ENCODE measurements at regions not wholly inside any gene's neighbourhood (a gene's known extent, or its start where the extent isn't known, plus 50 kb on each side); places are given as distances from the start of the nearest gene placed in this dataset.

- Histone ChIP-seq H3K4me1 (ENCODE audit: control insufficient read depth in 2 of 2, insufficient read depth in 2 of 2, low read length in 1 of 2) (no peaks in the 10 kb centered on the region), H3K9me3 (ENCODE audit: control insufficient read depth in 2 of 2, insufficient read depth in 1 of 2, low read depth in 1 of 2, low read length in 1 of 2) (no peaks in the 10 kb centered on the region), H3K36me3 (ENCODE audit: control insufficient read depth in 2 of 2, insufficient read depth in 2 of 2, low read length in 1 of 2) (no peaks in the 10 kb centered on the region), H3K27ac (ENCODE audit: low read depth in 2 of 2, low read length in 1 of 2) (no peak overlapping the region), H3K27me3 (ENCODE audit: control insufficient read depth in 1 of 2, insufficient read depth in 2 of 2, low read length in 2 of 2) (no peaks in the 10 kb centered on the region), H3K4me3 (ENCODE audit: low read depth in 1 of 2, low read length in 2 of 2) (no peak overlapping the region)
- WGBS, 2 donors = 88 to 90% methylated on average over 4 of the region's 4 CpGs
Observed at GRCh38 chr1:48164571-48164970, 57.9 kb upstream of the SLC5A9 start.

DNA sequence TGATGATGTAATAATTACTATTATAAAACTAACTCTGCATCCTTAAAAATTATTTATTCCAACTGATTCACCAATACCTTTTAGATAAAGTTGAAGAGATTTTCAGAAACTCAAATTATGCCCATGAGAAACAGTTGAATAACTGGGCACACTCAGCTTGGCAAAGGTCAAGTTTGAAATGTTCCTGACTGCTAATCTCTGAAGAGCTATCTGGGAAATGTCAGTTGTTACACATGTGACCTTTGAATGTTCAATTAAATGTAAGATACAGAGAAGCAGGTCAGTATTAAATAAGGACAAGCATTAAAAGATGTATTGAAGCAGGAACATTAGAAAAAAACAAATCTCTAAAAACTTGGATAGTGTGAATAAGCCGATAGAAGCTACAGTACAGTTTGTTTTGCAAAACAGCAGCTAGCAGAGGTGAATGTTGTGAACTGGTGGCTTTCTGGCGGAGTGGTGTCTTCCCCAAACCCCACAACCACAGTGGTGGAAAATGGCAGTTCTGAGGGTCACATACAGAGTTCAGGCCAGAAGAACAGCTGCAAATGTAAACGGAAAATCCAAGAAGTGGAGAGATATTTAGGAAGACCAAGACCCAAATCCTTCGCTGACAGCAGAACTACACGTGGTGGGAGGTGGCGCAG, 61.9 kb upstream of the SLC5A9 start:
- H3K9me3 ChIP-seq (ENCODE audit: control insufficient read depth in 2 of 2, insufficient read depth in 1 of 2, low read depth in 1 of 2, low read length in 1 of 2) = no peaks in the 10 kb centered on the region

GRCh38 chr1:48139275-48139674, 83.2 kb upstream of the SLC5A9 start:
- H3K9me3 ChIP-seq (ENCODE audit: control insufficient read depth in 2 of 2, insufficient read depth in 1 of 2, low read depth in 1 of 2, low read length in 1 of 2) = peaks cover 2 to 3% of the 10 kb centered on the region in 2 donors
- H3K4me3 ChIP-seq (ENCODE audit: low read depth in 1 of 2, low read length in 2 of 2) = no peak overlapping the region
- no peaks in the 10 kb centered on the region for H3K27me3 ChIP-seq (ENCODE audit: control insufficient read depth in 1 of 2, insufficient read depth in 2 of 2, low read length in 2 of 2)
- no peaks in the 10 kb centered on the region for H3K4me1 ChIP-seq (ENCODE audit: control insufficient read depth in 2 of 2, insufficient read depth in 2 of 2, low read length in 1 of 2)
- 69 to 74% methylated on average over 2 of the region's 2 CpGs for WGBS, 2 donors
- no peak overlapping the region for H3K27ac ChIP-seq (ENCODE audit: low read depth in 2 of 2, low read length in 1 of 2)
- no peaks in the 10 kb centered on the region for H3K36me3 ChIP-seq (ENCODE audit: control insufficient read depth in 2 of 2, insufficient read depth in 2 of 2, low read length in 1 of 2)

More for the DNA sequence above, 61.9 kb upstream of the SLC5A9 start:
- H3K27ac ChIP-seq (ENCODE audit: low read depth in 2 of 2, low read length in 1 of 2) = no peak overlapping the region
- no peak overlapping the region for H3K4me3 ChIP-seq (ENCODE audit: low read depth in 1 of 2, low read length in 2 of 2)
- H3K36me3 ChIP-seq (ENCODE audit: control insufficient read depth in 2 of 2, insufficient read depth in 2 of 2, low read length in 1 of 2) = no peaks in the 10 kb centered on the region
- WGBS, 2 donors = 60 to 75% methylated on average over 6 of the region's 6 CpGs
- H3K4me1 ChIP-seq (ENCODE audit: control insufficient read depth in 2 of 2, insufficient read depth in 2 of 2, low read length in 1 of 2) = no peaks in the 10 kb centered on the region
- no peaks in the 10 kb centered on the region for H3K27me3 ChIP-seq (ENCODE audit: control insufficient read depth in 1 of 2, insufficient read depth in 2 of 2, low read length in 2 of 2)

DNA sequence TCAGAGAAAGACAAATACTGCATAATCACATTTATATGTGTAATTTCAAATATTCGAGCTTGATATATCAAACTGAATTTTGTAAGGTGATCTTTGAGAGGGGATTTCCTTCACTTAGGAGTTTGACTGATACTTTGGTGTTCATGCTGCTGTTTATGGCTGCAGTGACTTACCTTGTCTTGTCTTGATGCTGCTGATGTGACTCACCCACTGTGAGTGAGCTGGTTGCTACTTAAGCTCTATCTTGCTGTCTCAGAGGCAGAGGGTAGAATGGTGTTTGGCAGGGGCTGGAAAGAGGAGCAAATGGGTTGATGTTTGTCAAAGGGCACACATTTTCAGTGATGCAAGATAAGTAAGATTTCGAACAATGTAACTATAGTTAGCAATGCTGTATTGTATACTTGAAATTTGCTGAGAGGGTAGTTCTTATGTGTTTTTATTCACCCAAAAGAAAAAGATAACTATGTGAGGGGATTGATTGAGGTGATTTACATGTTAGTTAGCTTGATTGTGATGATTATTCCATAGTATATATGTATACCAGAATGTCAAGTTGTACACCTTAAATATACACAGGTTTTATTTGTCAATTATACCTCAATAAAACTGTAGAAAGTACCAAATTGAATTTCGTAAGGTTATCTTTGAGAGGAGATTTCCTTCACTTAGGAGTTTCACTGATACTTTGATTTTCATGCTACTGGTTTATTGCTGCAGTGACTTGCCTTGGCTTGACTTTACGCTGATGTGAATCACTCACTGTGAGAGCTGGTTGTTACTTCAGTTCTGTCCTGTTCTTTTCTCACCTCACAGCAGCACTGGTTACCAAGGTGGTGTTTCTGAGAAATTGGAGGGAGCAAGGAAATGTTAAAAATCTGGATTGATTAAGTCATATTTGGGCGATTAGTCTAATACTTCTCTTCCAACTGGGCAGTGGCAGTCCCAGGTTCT, 94.5 kb upstream of the SLC5A9 start:
- Histone ChIP-seq H3K9me3 (ENCODE audit: control insufficient read depth in 2 of 2, insufficient read depth in 1 of 2, low read depth in 1 of 2, low read length in 1 of 2) (no peaks in the 10 kb centered on the region), H3K27me3 (ENCODE audit: control insufficient read depth in 1 of 2, insufficient read depth in 2 of 2, low read length in 2 of 2) (no peaks in the 10 kb centered on the region), H3K4me1 (ENCODE audit: control insufficient read depth in 2 of 2, insufficient read depth in 2 of 2, low read length in 1 of 2) (no peaks in the 10 kb centered on the region), H3K36me3 (ENCODE audit: control insufficient read depth in 2 of 2, insufficient read depth in 2 of 2, low read length in 1 of 2) (no peaks in the 10 kb centered on the region), H3K4me3 (ENCODE audit: low read depth in 1 of 2, low read length in 2 of 2) (no peak overlapping the region), H3K27ac (ENCODE audit: low read depth in 2 of 2, low read length in 1 of 2) (no peak overlapping the region)
- WGBS, 2 donors = 63 to 70% methylated on average over 5 of the region's 5 CpGs

DNA sequence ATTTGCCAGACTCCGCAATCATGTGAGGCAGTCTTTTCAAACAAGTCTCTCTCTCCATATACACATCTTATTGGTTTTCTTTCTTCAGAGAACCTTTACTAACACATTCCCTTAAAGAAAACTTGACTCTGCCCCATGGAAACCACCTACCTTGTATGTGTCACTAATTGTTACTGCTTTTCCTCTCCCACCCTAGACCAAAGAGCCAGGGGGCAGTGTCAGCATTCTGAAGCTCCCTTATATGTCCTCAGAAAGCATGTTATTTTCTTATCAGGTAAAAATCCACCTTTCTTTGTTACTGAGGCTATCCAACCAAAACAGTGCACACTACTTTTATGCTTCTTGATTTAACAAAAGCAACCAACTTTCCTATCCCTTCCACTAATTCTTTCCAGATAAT, 98.9 kb upstream of the SLC5A9 start:
- Histone ChIP-seq H3K27ac (ENCODE audit: low read depth in 2 of 2, low read length in 1 of 2) (no peak overlapping the region), H3K36me3 (ENCODE audit: control insufficient read depth in 2 of 2, insufficient read depth in 2 of 2, low read length in 1 of 2) (no peaks in the 10 kb centered on the region), H3K4me1 (ENCODE audit: control insufficient read depth in 2 of 2, insufficient read depth in 2 of 2, low read length in 1 of 2) (no peaks in the 10 kb centered on the region), H3K9me3 (ENCODE audit: control insufficient read depth in 2 of 2, insufficient read depth in 1 of 2, low read depth in 1 of 2, low read length in 1 of 2) (no peaks in the 10 kb centered on the region), H3K27me3 (ENCODE audit: control insufficient read depth in 1 of 2, insufficient read depth in 2 of 2, low read length in 2 of 2) (no peaks in the 10 kb centered on the region), H3K4me3 (ENCODE audit: low read depth in 1 of 2, low read length in 2 of 2) (no peak overlapping the region)
- WGBS, 2 donors = 98 to 100% methylated on average over 1 of the region's 1 CpG

- no peak overlapping the region for H3K27ac ChIP-seq (ENCODE audit: low read depth in 2 of 2, low read length in 1 of 2)
- no peaks in the 10 kb centered on the region for H3K36me3 ChIP-seq (ENCODE audit: control insufficient read depth in 2 of 2, insufficient read depth in 2 of 2, low read length in 1 of 2)
- no peaks in the 10 kb centered on the region for H3K4me1 ChIP-seq (ENCODE audit: control insufficient read depth in 2 of 2, insufficient read depth in 2 of 2, low read length in 1 of 2)
- WGBS, 2 donors = 59 to 75% methylated on average over 4 of the region's 4 CpGs
- H3K27me3 ChIP-seq (ENCODE audit: control insufficient read depth in 1 of 2, insufficient read depth in 2 of 2, low read length in 2 of 2) = no peaks in the 10 kb centered on the region
- no peaks in the 10 kb centered on the region for H3K9me3 ChIP-seq (ENCODE audit: control insufficient read depth in 2 of 2, insufficient read depth in 1 of 2, low read depth in 1 of 2, low read length in 1 of 2)
- no peak overlapping the region for H3K4me3 ChIP-seq (ENCODE audit: low read depth in 1 of 2, low read length in 2 of 2)
Observed at GRCh38 chr1:48121955-48122354, 100.6 kb upstream of the SLC5A9 start.

- Histone ChIP-seq H3K9me3 (ENCODE audit: control insufficient read depth in 2 of 2, insufficient read depth in 1 of 2, low read depth in 1 of 2, low read length in 1 of 2) (no peaks in the 10 kb centered on the region), H3K36me3 (ENCODE audit: control insufficient read depth in 2 of 2, insufficient read depth in 2 of 2, low read length in 1 of 2) (no peaks in the 10 kb centered on the region), H3K4me1 (ENCODE audit: control insufficient read depth in 2 of 2, insufficient read depth in 2 of 2, low read length in 1 of 2) (no peaks in the 10 kb centered on the region), H3K27me3 (ENCODE audit: control insufficient read depth in 1 of 2, insufficient read depth in 2 of 2, low read length in 2 of 2) (no peaks in the 10 kb centered on the region), H3K4me3 (ENCODE audit: low read depth in 1 of 2, low read length in 2 of 2) (no peak overlapping the region), H3K27ac (ENCODE audit: low read depth in 2 of 2, low read length in 1 of 2) (no peak overlapping the region)
Observed at GRCh38 chr1:48120621-48121020, 101.9 kb upstream of the SLC5A9 start.

DNA sequence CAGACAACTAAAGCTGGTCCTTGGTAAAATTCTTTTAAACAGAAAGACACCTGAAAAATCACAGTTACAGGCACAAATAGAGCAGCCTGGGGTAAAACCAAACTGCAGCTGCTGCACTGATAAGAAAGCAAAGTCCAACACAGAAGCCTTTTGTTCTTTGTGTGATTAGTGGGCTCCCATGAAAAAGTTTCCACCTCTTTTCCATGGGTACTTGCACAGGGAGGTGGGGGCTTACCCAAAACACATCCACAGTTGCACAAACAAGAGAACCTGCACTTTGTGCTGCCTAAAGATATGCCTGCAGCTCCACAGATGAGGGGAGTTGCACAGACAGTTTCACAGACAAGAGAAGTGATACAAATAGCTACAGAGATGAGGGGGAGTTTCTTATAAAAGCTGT, 106.7 kb upstream of the SLC5A9 start:
- no peak overlapping the region for H3K27ac ChIP-seq (ENCODE audit: low read depth in 2 of 2, low read length in 1 of 2)
- H3K4me3 ChIP-seq (ENCODE audit: low read depth in 1 of 2, low read length in 2 of 2) = no peak overlapping the region
- H3K9me3 ChIP-seq (ENCODE audit: control insufficient read depth in 2 of 2, insufficient read depth in 1 of 2, low read depth in 1 of 2, low read length in 1 of 2) = no peaks in the 10 kb centered on the region
- no peaks in the 10 kb centered on the region for H3K4me1 ChIP-seq (ENCODE audit: control insufficient read depth in 2 of 2, insufficient read depth in 2 of 2, low read length in 1 of 2)
- no peaks in the 10 kb centered on the region for H3K36me3 ChIP-seq (ENCODE audit: control insufficient read depth in 2 of 2, insufficient read depth in 2 of 2, low read length in 1 of 2)
- H3K27me3 ChIP-seq (ENCODE audit: control insufficient read depth in 1 of 2, insufficient read depth in 2 of 2, low read length in 2 of 2) = no peaks in the 10 kb centered on the region

DNA sequence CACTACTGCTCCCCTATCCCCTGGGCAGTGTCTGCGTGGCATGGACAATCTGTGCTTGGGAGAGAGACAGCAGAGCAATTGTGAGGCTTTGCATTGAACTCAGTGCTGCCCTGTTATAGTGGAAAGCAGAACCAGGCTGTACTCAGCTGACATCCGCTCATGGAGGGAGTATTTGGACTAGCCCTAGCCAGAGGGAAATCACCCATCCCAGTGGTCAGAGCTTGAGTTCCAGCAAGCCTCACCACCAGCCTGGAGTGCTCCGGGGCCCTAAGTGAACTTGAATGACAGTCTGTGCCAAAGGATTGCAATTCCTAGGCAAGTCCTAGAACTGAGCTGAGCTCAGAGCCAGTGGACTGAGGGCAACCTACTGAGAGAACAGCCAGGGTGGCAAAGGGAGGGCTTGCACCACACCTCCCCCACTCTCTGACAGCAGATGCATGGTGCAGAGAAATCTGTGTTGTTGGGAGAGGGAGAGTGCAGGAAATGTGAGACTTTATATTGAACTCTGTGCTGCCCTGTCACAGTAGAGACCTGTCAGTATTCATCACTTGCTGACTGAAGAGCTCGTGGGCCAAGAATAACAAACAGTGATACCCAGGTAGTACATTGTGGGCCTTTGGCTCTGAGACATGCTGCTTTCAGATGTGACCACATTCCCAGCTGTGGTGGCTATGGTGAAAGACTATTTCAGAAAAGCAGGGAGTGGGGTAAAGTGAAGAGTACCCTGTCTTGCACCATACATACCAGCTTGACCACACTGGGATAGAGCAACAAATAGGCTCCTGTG, 107.7 kb upstream of the SLC5A9 start:
- WGBS, 2 donors = 77 to 87% methylated on average over 4 of the region's 4 CpGs
- H3K4me1 ChIP-seq (ENCODE audit: control insufficient read depth in 2 of 2, insufficient read depth in 2 of 2, low read length in 1 of 2) = no peaks in the 10 kb centered on the region
- H3K27me3 ChIP-seq (ENCODE audit: control insufficient read depth in 1 of 2, insufficient read depth in 2 of 2, low read length in 2 of 2) = no peaks in the 10 kb centered on the region
- H3K27ac ChIP-seq (ENCODE audit: low read depth in 2 of 2, low read length in 1 of 2) = no peak overlapping the region
- no peak overlapping the region for H3K4me3 ChIP-seq (ENCODE audit: low read depth in 1 of 2, low read length in 2 of 2)
- H3K36me3 ChIP-seq (ENCODE audit: control insufficient read depth in 2 of 2, insufficient read depth in 2 of 2, low read length in 1 of 2) = no peaks in the 10 kb centered on the region
- H3K9me3 ChIP-seq (ENCODE audit: control insufficient read depth in 2 of 2, insufficient read depth in 1 of 2, low read depth in 1 of 2, low read length in 1 of 2) = no peaks in the 10 kb centered on the region
